Loucy (cell line): ENCODE measurements at regions not wholly inside any gene's neighbourhood (a gene's known extent, or its start where the extent isn't known, plus 50 kb on each side); places are given as distances from the start of the nearest gene placed in this dataset.

Source experiments
- EZH2phosphoT487 ChIP-seq: fragments of 200-600 bp; IDR thresholded peaks from 2 replicates; pipeline ENCODE4 v1.6.1; 2018; ENCODE audit warnings: antibody characterized with exemption, mild to moderate bottlenecking, moderate library complexity, borderline replicate concordance
- TF ChIP-seq, protein P1 (sequence below): fragments of 200-600 bp; sonication (generic); conservative IDR thresholded peaks from 2 replicates; pipeline ENCODE4 v1.5.1; 2014; ENCODE audit warnings: mild to moderate bottlenecking, antibody characterized with exemption, low read length

DNA sequence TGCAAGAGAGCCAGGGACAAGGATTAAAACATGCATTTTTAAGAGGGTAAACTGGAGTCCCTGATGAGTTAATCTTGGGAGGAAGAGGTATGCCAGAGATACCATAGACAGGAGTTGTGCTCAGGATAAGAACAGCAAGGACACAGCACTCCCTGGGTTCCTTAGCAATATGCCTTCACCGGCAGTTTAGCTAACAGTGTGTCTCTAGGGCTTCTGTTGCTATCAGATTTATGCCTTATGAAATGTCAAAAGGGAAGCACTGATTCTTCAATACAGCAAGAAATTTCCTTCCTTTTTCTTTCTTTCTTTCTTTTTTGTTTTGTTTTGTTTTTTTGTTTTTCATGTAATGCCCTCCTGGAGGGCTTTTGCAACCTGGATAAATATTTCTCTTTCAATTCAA is 71.3 kb upstream of the LARGE1 start:
- TF ChIP-seq, protein P1, sequence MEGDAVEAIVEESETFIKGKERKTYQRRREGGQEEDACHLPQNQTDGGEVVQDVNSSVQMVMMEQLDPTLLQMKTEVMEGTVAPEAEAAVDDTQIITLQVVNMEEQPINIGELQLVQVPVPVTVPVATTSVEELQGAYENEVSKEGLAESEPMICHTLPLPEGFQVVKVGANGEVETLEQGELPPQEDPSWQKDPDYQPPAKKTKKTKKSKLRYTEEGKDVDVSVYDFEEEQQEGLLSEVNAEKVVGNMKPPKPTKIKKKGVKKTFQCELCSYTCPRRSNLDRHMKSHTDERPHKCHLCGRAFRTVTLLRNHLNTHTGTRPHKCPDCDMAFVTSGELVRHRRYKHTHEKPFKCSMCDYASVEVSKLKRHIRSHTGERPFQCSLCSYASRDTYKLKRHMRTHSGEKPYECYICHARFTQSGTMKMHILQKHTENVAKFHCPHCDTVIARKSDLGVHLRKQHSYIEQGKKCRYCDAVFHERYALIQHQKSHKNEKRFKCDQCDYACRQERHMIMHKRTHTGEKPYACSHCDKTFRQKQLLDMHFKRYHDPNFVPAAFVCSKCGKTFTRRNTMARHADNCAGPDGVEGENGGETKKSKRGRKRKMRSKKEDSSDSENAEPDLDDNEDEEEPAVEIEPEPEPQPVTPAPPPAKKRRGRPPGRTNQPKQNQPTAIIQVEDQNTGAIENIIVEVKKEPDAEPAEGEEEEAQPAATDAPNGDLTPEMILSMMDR: no peak
- TF ChIP-seq EZH2phosphoT487: no peak
